Endodermal cell (in vitro differentiated cells): ENCODE measurements at regions not wholly inside any gene's neighbourhood (a gene's known extent, or its start where the extent isn't known, plus 50 kb on each side); places are given as distances from the start of the nearest gene placed in this dataset.

Experiments
- DNase-seq: peaks from one replicate; pipeline ENCODE4 v3.0.0-alpha.2; 2017
- H3K27ac ChIP-seq: 2 replicates; pipeline ENCODE4 v1.5.1; 2013; ENCODE audit warnings: mild to moderate bottlenecking, low read depth, low read length, moderate library complexity
- H3K27me3 ChIP-seq: 2 replicates; pipeline ENCODE4 v1.6.1; 2013; ENCODE audit warnings: mild to moderate bottlenecking, low read length, moderate library complexity; ENCODE audit not compliant: insufficient read depth, control insufficient read depth, poor library complexity, severe bottlenecking
- H3K36me3 ChIP-seq: 2 replicates; pipeline ENCODE4 v1.7.0; 2013; ENCODE audit warnings: mild to moderate bottlenecking, low read length, moderate library complexity; ENCODE audit not compliant: control insufficient read depth, insufficient read depth
- H3K4me1 ChIP-seq: one replicate; pipeline ENCODE4 v1.7.0; 2013; ENCODE audit warnings: low read length; ENCODE audit not compliant: control insufficient read depth, insufficient read depth
- H3K4me3 ChIP-seq: 2 replicates; pipeline ENCODE4 v1.5.1; 2013; ENCODE audit warnings: mild to moderate bottlenecking, low read length, moderate library complexity
- H3K9ac ChIP-seq: 2 replicates; pipeline ENCODE4 v1.6.1; 2013; ENCODE audit warnings: mild to moderate bottlenecking, low read length, moderate library complexity; ENCODE audit not compliant: poor library complexity, severe bottlenecking; ENCODE audit errors: extremely low read depth
- H3K9me3 ChIP-seq: 2 replicates; pipeline ENCODE4 v1.6.1; 2013; ENCODE audit warnings: mild to moderate bottlenecking, low read length, moderate library complexity; ENCODE audit not compliant: control insufficient read depth
- H3K27ac Mint-ChIP-seq: 2 replicates; pipeline ENCODE4 v1.8.0; 2020; ENCODE audit warnings: mixed read lengths
- H3K27me3 Mint-ChIP-seq: 2 replicates; pipeline ENCODE4 v1.8.0; 2021; ENCODE audit warnings: mild to moderate bottlenecking, mixed read lengths; ENCODE audit not compliant: insufficient read depth
- H3K36me3 Mint-ChIP-seq: 2 replicates; pipeline ENCODE4 v1.8.0; 2020; ENCODE audit warnings: low read depth, mixed read lengths
- H3K4me1 Mint-ChIP-seq: 2 replicates; pipeline ENCODE4 v1.8.0; 2020; ENCODE audit warnings: mixed read lengths
- H3K4me3 Mint-ChIP-seq: 2 replicates; pipeline ENCODE4 v1.8.0; 2020; ENCODE audit warnings: mild to moderate bottlenecking, moderate library complexity, mixed read lengths
- H3K9me3 Mint-ChIP-seq: 2 replicates; pipeline ENCODE4 v1.8.0; 2020; ENCODE audit warnings: mild to moderate bottlenecking, mixed read lengths
- WGBS, 2 experiments: methylation state at CpG; one replicate each; pipeline versions ENCODE4 v1.1.5 to v1.1.7; 2013; ENCODE audit warnings: missing lambda C conversion rate in 2 of 2, mixed read lengths in 1 of 2; ENCODE audit not compliant: insufficient coverage in 1 of 2, insufficient read length in 1 of 2; 5-methylcytosine and 5-hydroxymethylcytosine counted together
- TF ChIP-seq, protein P1 (sequence below): fragments of 200-600 bp; sonication (generic); conservative IDR thresholded peaks from 2 replicates; pipeline ENCODE4 v1.5.0; 2021; ENCODE audit warnings: antibody characterized with exemption, mild to moderate bottlenecking

GRCh38 chr13:99122171-99122570, 78.5 kb upstream of the UBAC2 start:
- H3K27ac ChIP-seq, result no peak overlapping the region
- no peak for DNase-seq
- H3K27me3 Mint-ChIP-seq, result peaks cover 26% of the 10 kb centered on the region
- no peak overlapping the region for H3K4me3 ChIP-seq
- no peaks in the 10 kb centered on the region for H3K36me3 ChIP-seq
- no peaks in the 10 kb centered on the region for H3K4me1 Mint-ChIP-seq
- no peak overlapping the region for H3K4me3 Mint-ChIP-seq
- 97% methylated on average over 2 of the region's 2 CpGs; no CpG with 5 or more reads in 1 of the 2 experiments for WGBS, 2 experiments
- no peaks in the 10 kb centered on the region for H3K4me1 ChIP-seq
- no peaks in the 10 kb centered on the region for H3K9me3 ChIP-seq
- TF ChIP-seq, protein P1, sequence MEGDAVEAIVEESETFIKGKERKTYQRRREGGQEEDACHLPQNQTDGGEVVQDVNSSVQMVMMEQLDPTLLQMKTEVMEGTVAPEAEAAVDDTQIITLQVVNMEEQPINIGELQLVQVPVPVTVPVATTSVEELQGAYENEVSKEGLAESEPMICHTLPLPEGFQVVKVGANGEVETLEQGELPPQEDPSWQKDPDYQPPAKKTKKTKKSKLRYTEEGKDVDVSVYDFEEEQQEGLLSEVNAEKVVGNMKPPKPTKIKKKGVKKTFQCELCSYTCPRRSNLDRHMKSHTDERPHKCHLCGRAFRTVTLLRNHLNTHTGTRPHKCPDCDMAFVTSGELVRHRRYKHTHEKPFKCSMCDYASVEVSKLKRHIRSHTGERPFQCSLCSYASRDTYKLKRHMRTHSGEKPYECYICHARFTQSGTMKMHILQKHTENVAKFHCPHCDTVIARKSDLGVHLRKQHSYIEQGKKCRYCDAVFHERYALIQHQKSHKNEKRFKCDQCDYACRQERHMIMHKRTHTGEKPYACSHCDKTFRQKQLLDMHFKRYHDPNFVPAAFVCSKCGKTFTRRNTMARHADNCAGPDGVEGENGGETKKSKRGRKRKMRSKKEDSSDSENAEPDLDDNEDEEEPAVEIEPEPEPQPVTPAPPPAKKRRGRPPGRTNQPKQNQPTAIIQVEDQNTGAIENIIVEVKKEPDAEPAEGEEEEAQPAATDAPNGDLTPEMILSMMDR, result no peak
- H3K27ac Mint-ChIP-seq, result no peak overlapping the region
- H3K27me3 ChIP-seq, result no peaks in the 10 kb centered on the region
- H3K9ac ChIP-seq, result no peak overlapping the region
- no peaks in the 10 kb centered on the region for H3K36me3 Mint-ChIP-seq
- H3K9me3 Mint-ChIP-seq, result peaks cover 8% of the 10 kb centered on the region

DNA sequence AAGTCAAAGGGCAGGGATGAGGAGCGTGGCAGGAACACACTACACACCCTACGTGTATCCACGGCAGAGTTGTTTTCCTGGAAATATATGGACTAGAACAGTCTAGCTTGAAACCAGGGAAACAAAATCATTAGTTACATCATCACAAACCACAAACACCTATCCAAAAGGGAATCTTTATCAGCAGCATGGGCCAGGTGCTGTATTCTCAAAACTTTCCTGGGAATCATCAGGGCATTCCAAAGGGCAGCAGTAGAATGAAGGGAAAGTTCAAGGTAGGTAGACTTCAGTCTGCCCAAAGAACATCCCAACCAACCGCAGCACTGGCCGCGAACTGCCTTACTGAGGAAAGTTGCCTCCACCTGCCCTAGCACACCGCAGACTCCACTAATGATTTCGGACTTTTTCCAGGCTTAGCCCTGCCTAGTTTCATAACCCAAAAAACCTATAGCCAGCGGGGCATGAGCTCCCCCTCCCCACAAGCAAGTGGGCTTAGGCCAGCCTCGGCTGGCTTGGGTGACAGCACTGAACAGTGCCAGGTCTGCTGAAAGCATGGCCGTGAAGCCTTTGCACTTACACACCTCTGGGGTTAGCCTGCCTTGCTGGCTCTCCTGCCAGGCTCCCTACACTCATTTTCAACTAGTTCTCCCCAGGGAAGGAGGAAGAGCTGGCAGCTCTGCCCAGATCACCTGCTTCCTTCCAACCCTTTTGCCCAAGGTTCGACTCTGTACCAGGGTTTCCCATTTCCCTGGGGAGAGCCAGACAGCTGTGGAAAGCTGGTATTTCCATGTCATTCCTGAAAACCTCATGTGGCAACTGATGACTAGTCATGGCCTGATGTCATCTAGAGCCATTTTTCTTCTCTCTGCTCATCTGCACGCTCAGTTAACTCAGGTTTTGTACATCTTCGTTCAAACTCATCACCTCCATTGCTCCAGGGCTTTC, 77.3 kb upstream of the UBAC2 start:
- 85 to 98% methylated on average over 7 to 14 of the region's 14 CpGs for WGBS, 2 experiments
- Histone ChIP-seq H3K9me3 (no peaks in the 10 kb centered on the region), H3K27ac (no peak overlapping the region), H3K36me3 (no peaks in the 10 kb centered on the region), H3K4me1 (no peaks in the 10 kb centered on the region), H3K9ac (no peak overlapping the region), H3K27me3 (no peaks in the 10 kb centered on the region), H3K4me3 (no peak overlapping the region)
- H3K4me3 Mint-ChIP-seq, result no peak overlapping the region
- no peaks in the 10 kb centered on the region for H3K4me1 Mint-ChIP-seq
- peaks cover 5% of the 10 kb centered on the region for H3K9me3 Mint-ChIP-seq
- peaks cover 26% of the 10 kb centered on the region for H3K27me3 Mint-ChIP-seq
- H3K27ac Mint-ChIP-seq, result no peak overlapping the region
- TF ChIP-seq, protein P1, result no peak
- no peaks in the 10 kb centered on the region for H3K36me3 Mint-ChIP-seq
- DNase-seq, result no peak

DNA sequence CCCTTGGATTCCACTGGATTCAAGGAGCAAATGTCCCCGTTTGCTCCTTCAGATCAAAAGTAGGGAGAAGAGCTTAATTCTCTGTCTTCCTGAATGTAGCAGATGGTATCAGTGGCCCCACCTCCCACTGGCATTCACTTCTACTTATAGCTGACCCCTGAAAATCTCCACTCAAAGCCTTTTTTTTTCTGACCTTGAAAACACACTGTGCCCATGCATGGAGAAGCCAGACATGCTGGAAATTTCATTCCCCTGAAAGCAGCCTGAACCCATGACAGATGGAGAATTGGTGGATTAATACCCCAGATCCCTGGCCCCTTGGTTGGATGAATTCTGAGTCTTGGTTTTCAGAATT, 76.6 kb upstream of the UBAC2 start:
- Histone ChIP-seq H3K9ac (no peak overlapping the region), H3K4me3 (no peak overlapping the region), H3K9me3 (no peaks in the 10 kb centered on the region), H3K4me1 (no peaks in the 10 kb centered on the region), H3K27me3 (no peaks in the 10 kb centered on the region), H3K27ac (no peak overlapping the region), H3K36me3 (no peaks in the 10 kb centered on the region)
- Mint-ChIP-seq H3K27me3 (peaks cover 26% of the 10 kb centered on the region), H3K4me3 (no peak overlapping the region), H3K4me1 (no peaks in the 10 kb centered on the region), H3K36me3 (no peaks in the 10 kb centered on the region), H3K27ac (no peak overlapping the region), H3K9me3 (peaks cover 5% of the 10 kb centered on the region)
- 93% methylated on average over 1 of the region's 1 CpG; no CpG with 5 or more reads in 1 of the 2 experiments for WGBS, 2 experiments
- TF ChIP-seq, protein P1, result no peak
- no peak for DNase-seq
